GM08714 (cell line): ENCODE measurements at regions not wholly inside any gene's neighbourhood (a gene's known extent, or its start where the extent isn't known, plus 50 kb on each side); places are given as distances from the start of the nearest gene placed in this dataset.
"Not testable (repeated sequence)": the region's sequence is repeated elsewhere in the genome, so short reads cannot be mapped to it uniquely, and the experiment has no call there.

ENCODE experiments used
- H3K4me3 ChIP-seq: fragments of 200-500 bp; sonication (Bioruptor generic); 2 replicates; pipeline ENCODE4 v1.5.1; 2014; ENCODE audit warnings: mild to moderate bottlenecking, low read length, inconsistent platforms
- ZNF274 ChIP-seq: IDR thresholded peaks from 2 replicates; pipeline ENCODE4 v1.6.1; 2012; ENCODE audit warnings: mild to moderate bottlenecking, low read depth, low read length

- not testable (repeated sequence) for H3K4me3 ChIP-seq
Measured at GRCh38 chr3:10109-10996, 186.2 kb upstream of the CHL1 start.

GRCh38 chr3:11734-12133, 184.8 kb upstream of the CHL1 start:
- peak overlapping the region; percentile 90; the same call in 1 of the 2 replicates for H3K4me3 ChIP-seq
- TF ChIP-seq ZNF274: no peak

GRCh38 chr3:14652-15051, 181.9 kb upstream of the CHL1 start:
- H3K4me3 ChIP-seq: no peak overlapping the region

GRCh38 chr3:16366-16765, 180.2 kb upstream of the CHL1 start:
- no peak overlapping the region for H3K4me3 ChIP-seq
- no peak for TF ChIP-seq ZNF274

More at GRCh38 chr3:14652-15051, 181.9 kb upstream of the CHL1 start:
- no peak for TF ChIP-seq ZNF274

- H3K4me3 ChIP-seq: no peak overlapping the region
- TF ChIP-seq ZNF274: no peak
Measured at GRCh38 chr3:20421-20820, 176.1 kb upstream of the CHL1 start.

GRCh38 chr3:24006-24405, 172.6 kb upstream of the CHL1 start:
- no peak for TF ChIP-seq ZNF274
- no peak overlapping the region for H3K4me3 ChIP-seq

GRCh38 chr3:25056-25455, 171.5 kb upstream of the CHL1 start:
- TF ChIP-seq ZNF274: no peak

GRCh38 chr3:35985-36384, 160.6 kb upstream of the CHL1 start:
- H3K4me3 ChIP-seq: not testable (repeated sequence)

More at GRCh38 chr3:25056-25455, 171.5 kb upstream of the CHL1 start:
- no peak overlapping the region for H3K4me3 ChIP-seq

GRCh38 chr3:42871-43744, 153.5 kb upstream of the CHL1 start:
- not testable (repeated sequence) for H3K4me3 ChIP-seq

GRCh38 chr3:44028-44676, 152.4 kb upstream of the CHL1 start:
- H3K4me3 ChIP-seq: no peak overlapping the region
- no peak for TF ChIP-seq ZNF274

- H3K4me3 ChIP-seq: not testable (repeated sequence)
Measured at GRCh38 chr3:44941-45340, 151.6 kb upstream of the CHL1 start.

GRCh38 chr3:46576-46975, 150.0 kb upstream of the CHL1 start:
- no peak for TF ChIP-seq ZNF274
- no peak overlapping the region for H3K4me3 ChIP-seq

- H3K4me3 ChIP-seq: not testable (repeated sequence)
Measured at GRCh38 chr3:53441-53840, 143.1 kb upstream of the CHL1 start.

- H3K4me3 ChIP-seq: no peak overlapping the region
- no peak for TF ChIP-seq ZNF274
Measured at GRCh38 chr3:54240-54639, 142.3 kb upstream of the CHL1 start.

- no peak overlapping the region for H3K4me3 ChIP-seq
- TF ChIP-seq ZNF274: no peak
Measured at GRCh38 chr3:56672-57071, 139.9 kb upstream of the CHL1 start.

- H3K4me3 ChIP-seq: no peak overlapping the region
- TF ChIP-seq ZNF274: no peak
Measured at GRCh38 chr3:59854-60253, 136.7 kb upstream of the CHL1 start.
